ENCODE measurements at regions not wholly inside any gene's neighbourhood (a gene's known extent, or its start where the extent isn't known, plus 50 kb on each side); places are given as distances from the start of the nearest gene placed in this dataset.

GRCh38 chr16:54398986-54399385 is 112.4 kb upstream of the IRX3 start:
- no peak for DNase-seq

DNA sequence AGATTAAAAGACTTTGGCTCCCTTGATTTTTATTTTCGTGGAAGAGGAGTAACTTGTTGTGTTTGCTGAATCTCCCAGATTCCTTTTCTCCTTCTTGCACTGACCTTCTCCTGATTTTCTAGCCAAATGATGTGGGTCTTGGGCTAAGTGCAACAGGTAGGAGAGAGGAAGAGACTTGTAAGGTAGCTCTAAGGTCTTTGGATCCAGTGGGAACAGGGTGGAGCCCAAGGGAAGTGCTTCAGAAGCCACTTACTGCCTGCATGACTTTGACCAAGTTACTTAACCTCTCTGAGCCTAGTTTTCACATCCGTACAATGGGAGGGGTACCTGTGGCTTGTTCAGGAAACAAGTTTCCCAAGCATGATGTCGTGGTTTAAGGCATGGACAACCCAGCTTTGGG is 111.3 kb upstream of the IRX3 start:
- DNase-seq, result no peak

- DNase-seq, result no peak
These were observed 110.7 kb upstream of the IRX3 start for GRCh38 chr16:54397190-54397835.

DNA sequence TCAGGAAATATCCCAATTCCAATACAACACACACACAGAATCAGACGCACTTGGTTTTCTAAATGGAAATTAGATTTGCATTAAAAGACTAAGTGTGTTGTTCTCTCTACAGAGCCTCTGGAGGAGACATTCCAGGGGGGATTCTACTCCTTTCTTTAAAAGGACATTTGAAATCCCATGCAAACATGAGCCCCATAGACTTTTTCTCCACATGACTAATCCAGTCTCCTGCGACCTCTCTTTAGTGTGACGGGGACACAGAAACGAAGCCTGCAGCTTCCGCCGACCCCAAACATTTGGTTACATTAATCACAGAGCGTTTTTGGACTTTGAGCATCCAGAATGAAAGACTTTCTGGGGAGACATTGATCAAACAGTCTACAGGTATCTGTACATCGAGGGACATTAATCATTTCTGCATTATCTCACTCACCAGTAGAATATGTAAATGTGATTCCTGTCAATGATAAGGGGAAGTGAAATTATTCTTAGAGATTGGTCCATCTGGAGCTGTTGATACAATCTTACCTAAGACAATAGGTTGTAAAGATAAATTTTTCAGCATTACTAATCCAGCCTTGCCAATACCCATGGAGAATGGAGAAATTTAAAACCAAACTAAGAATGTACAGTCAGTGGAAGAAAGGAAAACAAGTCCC is 103.4 kb upstream of the IRX3 start:
- no peak for DNase-seq

- DNase-seq, result no peak
These were observed 98.6 kb upstream of the IRX3 start for GRCh38 chr16:54385141-54385540.

GRCh38 chr16:54381601-54382313 is 95.2 kb upstream of the IRX3 start:
- DNase-seq, result no peak

- no peak for DNase-seq
These were observed 88.5 kb upstream of the IRX3 start for GRCh38 chr16:54375071-54375470.

DNA sequence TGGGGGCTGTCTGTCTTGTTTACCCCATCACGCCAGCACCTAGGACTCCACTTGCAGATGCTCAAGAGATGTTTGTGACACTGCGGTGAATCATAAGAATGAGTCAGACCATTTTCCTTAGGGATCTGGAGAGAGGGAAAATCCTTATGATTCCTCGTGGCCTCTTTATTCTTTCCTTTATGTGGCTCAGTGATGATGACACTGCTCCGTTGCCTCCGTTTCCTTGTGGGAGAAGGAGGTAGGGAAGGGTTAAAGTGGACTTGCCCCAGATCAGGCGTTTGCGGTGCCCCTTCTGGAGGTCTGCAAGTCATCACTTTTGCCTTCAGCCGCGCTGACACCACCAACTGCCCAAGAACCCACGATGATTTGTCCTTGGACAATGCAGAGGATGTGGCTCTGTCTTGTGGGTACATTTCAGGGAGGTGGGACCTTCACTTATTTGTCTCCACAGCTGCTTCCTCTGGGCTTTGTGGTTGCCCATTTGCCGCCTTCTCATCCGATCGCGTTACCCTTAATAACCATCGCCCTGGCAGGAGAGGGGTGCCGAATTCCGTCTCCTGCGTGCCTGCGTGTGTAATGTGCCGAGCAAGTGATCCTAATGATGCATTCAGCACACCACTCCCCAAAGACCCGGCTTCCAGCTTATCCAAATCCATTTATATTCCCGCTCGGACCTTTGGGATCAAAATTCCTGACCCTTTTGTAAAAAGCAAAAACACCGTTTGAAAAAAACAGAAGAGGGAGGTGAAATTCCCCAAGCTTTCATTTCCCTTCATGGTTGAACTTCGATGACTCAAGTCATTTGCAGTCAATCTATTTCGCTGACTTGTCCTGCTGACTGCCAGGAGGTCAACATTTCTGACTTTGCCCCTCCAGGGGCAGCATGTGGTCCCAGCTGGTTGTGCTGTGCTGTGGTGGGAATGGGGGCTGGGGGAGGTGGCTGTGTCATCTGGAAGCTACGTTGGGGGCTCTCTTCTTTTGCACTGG is 87.2 kb upstream of the IRX3 start:
- DNase-seq, result no peak

DNA sequence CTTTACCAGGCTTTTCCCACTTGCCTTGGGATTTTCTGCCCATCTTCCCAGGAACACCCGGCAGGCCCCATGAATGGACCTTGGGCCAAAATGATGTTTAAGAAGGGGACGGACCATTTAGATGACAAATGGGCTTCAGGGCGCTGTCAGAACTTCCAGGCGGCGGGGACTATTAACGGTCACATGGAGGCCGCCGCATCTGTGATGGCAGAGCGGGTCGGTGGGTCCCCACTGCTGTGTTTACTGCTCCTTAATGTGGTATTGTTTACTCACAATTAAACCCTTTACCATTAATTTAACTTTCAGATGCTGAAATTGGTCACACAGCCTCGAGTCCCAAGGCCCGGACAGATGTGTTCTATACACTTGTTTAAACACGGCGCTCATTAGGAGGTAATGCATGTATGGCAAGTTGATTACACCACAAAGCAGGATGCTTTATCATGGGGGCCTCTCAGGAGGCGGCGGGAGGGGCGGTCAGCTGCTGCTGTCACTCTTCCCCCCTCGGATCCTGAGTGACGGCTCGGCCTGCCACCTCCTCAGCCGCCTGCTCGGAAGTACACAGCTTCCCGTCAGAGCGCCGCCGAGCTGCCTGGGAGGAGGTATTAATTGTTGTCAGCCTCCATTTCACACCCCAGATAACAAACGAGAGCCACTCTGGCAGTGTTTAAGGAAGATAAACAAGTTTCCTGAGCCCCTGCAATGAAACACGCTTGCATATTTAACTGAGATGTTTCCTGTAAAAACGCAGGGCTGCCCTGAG is 83.9 kb upstream of the IRX3 start:
- peak; percentile 1 for DNase-seq

- no peak for DNase-seq
These were observed 83.3 kb upstream of the IRX3 start for GRCh38 chr16:54369861-54370260.

- no peak for DNase-seq
These were observed 80.4 kb upstream of the IRX3 start for GRCh38 chr16:54366943-54367342.

DNA sequence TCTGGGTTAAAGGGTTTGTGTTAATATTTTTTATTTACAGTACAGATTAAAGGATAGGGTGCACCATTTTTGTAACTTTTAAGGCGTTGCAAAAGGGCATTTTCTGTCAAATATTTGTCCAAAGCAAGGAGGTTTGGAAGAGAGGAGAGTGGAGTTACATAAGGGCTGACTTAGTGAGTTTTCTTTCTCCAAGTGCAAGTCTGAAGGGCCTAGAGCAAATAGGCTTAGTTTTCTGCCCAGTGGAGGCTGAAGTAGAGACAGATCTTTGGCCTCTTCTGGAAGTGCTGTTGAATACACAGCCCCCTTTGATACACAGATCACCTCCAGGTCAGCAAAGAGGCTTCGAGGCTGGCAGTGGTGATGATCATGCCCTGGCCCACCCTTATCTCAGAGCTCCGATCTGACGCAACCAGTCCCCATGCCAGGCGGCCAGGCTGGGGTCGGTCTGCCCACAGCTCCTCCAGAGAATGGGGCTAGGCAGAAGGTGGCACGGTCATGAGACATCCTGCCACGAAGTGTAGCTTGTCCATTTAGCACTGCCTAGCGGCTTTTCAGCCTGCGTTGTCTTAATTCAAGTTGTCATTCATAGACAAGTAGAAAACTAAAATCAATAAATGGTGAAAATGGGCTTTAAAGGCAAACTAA is 79.5 kb upstream of the IRX3 start:
- no peak for DNase-seq

DNA sequence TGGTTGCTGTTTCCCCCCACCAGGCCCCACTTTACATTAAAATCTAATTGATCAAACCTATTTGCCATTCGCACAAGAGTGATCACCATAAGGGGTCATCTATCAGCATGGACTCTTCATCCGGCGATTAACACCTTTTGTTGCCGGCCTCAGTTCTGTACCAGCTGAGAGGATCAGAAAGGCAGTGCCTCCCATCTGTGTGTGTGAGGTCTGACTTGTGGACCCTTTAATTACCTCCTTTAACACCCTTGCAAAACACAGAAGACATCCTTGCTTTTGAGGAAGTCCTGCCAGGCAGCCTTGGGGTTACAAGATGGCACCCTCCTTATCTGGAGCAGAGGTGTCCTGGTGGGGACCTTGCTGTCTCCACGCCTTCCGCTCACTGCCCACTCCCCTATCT is 77.2 kb upstream of the IRX3 start:
- no peak for DNase-seq

DNA sequence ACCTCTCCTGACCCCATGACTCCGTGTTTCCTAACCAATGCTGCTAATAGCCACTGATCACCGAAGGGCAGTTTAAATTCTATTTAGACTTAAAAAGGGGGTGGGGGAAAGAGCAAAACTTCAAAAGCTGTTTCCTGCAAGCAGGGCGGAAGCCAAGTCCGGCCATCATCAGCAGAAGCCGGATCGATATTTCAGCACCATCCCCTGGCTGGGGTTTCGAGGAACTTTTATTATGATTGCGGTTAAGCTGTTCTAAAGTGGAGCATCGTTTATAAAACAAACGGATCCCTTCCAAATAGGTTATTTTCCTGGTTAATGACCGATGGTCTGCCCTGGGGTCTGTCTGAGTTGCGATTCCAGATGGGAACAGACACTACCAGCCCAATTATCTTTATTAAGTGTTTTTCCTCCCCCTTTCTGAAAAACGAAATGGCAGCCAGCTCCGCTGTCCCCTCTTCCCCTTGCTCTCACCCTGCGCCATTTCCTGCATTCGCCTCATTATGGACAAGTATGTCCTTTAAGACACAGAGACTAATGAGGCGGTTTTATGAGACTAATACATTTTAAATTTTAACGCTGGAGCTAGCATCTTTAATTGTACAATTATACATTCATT is 76.1 kb upstream of the IRX3 start:
- no peak for DNase-seq

DNA sequence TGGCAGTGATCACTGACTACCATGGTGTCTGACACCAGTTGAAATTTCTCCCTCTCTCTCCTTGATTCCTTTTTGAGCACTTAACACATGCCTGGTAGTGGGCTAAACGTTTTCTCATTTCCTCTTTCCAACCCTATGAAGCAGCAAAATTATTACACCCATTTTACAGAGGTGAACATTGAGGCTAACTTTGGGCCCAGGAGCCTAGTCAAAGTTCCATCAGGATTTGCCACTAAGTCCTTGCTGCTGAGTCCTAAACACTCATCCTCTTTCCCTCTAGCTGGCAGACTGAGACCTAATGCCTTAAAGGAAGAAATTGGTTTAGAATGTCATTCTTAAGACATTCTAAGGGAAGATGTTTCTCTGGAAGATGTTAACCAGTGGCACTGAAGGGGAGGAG is 74.7 kb upstream of the IRX3 start:
- DNase-seq, result no peak

DNA sequence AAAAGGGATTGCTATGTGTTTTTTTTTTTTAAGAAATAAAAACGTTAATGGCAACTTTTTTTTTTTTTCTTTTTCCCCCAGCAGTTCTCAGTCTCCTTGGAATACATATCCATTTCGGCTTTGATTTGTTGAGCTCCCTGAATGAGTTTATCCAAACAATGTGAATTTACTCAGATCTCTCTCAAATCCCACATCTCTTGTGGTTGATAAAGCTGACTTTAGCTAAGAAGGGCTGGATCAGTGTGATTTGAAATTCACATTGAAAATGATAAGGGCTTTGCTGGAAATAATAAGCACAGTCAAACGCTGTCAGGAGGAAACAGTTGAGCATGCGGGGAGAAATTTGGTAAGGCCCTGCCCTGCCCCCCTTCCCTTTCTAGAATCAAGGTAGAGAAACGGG is 74.1 kb upstream of the IRX3 start:
- DNase-seq, result no peak

DNA sequence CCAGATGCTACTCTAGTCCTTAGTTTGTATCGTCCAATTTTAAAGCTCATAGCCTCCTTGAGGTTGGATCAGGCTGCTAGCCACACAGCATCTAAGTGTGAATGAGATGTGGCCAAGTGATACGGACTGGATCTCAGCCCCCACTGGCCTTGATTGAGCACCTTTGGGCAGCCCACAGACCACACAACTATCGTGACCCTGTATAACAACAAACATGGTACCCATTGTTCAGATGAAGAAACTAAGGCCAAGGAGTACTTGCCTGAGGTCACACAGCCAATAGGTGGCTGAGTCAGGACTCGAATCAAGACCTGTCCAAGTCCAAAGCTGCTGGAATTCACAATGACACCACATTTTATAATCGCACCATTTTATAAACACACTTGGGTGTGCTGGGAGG is 73.0 kb upstream of the IRX3 start:
- DNase-seq, result no peak

DNA sequence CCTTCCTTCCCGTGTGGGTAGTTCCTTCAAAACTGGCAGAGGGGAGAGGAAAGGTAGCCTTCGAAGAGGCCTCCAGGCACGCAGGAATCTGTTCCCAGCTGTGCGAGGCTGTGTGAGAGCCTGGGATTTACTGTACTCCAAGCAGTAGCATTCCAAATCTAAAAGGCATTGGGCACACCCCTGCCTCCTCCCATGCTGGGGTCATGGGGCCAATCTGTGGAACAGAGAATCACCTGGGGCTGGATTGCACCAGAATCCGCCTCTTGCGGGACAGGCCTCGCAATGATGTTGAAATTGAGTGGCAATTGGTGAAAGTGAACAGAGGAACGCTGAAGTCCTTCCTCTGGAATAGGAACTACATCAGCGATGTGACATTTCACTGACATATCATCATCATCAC is 72.5 kb upstream of the IRX3 start:
- no peak for DNase-seq

- no peak for DNase-seq
These were observed 69.8 kb upstream of the IRX3 start for GRCh38 chr16:54356391-54356790.

DNA sequence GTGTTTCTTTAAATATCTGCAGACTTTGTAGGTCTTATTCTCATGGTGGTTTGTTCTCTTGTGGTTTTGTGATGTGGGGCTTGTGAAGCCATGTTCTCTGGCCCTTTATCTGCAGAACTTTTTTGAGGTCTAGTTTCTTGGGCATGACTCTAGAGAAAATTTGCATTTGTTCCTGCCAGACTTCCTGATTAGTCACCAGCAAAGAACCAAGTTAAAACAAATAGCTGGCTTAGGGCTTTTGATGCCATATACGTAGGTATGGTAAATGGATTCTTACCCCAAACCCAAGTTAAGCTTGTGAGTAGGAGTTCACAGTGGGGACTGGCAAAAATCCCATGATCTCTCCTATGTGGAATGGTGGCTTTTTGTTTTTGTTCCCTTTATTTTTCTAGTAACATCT is 68.7 kb upstream of the IRX3 start:
- DNase-seq, result no peak

DNA sequence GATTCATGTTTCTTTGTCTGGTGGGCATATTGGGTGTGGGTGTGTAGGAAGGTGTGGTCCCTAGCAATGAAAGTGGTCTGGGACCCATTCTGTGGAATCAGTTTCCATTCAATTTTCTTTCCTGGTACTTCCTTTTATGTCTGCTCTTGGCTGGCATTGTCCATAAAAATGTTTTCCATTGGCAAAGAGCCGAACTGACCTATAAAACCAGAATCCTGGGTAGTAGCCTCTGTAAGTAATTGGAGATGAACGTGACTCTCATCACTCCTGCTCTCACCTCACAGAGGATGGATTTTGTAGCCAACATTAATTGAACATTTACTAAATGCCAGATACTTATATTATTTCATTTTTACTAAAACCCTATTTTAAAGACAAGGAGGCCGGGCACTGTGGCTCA is 66.5 kb upstream of the IRX3 start:
- no peak for DNase-seq
